ENCODE measurements at regions not wholly inside any gene's neighbourhood (a gene's known extent, or its start where the extent isn't known, plus 50 kb on each side); places are given as distances from the start of the nearest gene placed in this dataset.

DNA sequence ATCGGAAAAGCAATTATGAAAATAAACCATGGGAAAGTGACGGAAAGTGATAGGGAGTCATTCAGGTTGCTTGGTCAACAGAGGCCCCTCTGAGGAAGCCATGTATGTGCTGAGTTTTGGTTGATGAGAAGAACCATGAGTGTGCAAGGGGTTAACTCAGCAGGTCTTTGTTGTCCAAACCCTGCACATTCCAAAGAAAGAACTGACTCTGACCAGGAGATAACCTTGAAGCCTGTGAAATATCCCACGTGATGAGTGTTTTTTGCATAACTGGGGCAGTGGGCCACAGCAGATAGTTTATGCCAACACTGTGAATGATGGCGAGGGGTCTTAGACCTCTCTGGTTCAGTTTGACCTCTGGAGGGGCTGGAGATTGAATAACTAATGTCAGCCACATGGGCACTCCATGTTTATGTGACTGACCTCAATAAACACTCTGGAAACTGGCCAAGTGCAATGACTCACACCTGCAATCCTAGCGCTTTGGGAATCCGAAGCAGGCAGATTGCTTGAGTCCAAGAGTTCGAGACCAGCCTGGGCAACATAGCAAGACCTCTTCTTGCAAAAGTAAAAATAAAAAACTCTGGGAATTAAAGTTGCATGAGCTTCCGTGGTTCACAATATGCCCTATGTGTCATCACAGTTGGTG, 154.0 kb upstream of the FOXK1 start:
- TF ChIP-seq ZNF384 (IDR thresholded peaks at IDR 0.05) (no peak), CTBP1 (IDR thresholded peaks at IDR 0.05; ENCODE audit: borderline replicate concordance) (no peak), LEF1 (IDR thresholded peaks at IDR 0.05; ENCODE audit: borderline replicate concordance) (no peak), ELF4 (IDR thresholded peaks at IDR 0.05) (no peak)

Measured in HEK293T (cell line).